Lower lobe of right lung (tissue), 2 donors: ENCODE measurements at regions not wholly inside any gene's neighbourhood (a gene's known extent, or its start where the extent isn't known, plus 50 kb on each side); places are given as distances from the start of the nearest gene placed in this dataset.

Experiments
- ATAC-seq, 2 donors: fragments of 200-7000 bp; cut with Tn5 transposase; one replicate each; pipeline ENCODE4 v1.9.1; 2020 to 2022; ENCODE audit warnings: mild to moderate bottlenecking in 2 of 2, moderate library complexity in 2 of 2
- DNase-seq: peaks from one replicate; pipeline ENCODE4 v3.0.0-alpha.2; 2020
- H3K27ac ChIP-seq: fragments of 200-600 bp; one replicate; pipeline ENCODE4 v1.8.0; 2022
- H3K27me3 ChIP-seq: fragments of 200-600 bp; one replicate; pipeline ENCODE4 v1.8.0; 2022; ENCODE audit warnings: low read depth
- H3K36me3 ChIP-seq: fragments of 200-600 bp; one replicate; pipeline ENCODE4 v1.8.0; 2022; ENCODE audit warnings: mild to moderate bottlenecking
- H3K4me1 ChIP-seq: fragments of 200-600 bp; one replicate; pipeline ENCODE4 v1.8.0; 2022
- H3K4me3 ChIP-seq: fragments of 200-600 bp; one replicate; pipeline ENCODE4 v1.8.0; 2022; ENCODE audit warnings: mild to moderate bottlenecking
- H3K9me3 ChIP-seq: fragments of 200-600 bp; one replicate; pipeline ENCODE4 v1.8.0; 2022
- intact Hi-C: fragments of 100-400 bp; cut with DNase I; formaldehyde crosslinking; loops from one replicate; pipeline ENCODE4 v1.11.0; 2022
- TF ChIP-seq, protein P1 (sequence below): fragments of 200-600 bp; IDR thresholded peaks from one replicate; pipeline ENCODE4 v1.8.0; 2022; ENCODE audit warnings: antibody characterized with exemption, mild to moderate bottlenecking
- donor health status: DM: no; HTN: yes; CAD: no; lungs with severe emphysema.

DNA sequence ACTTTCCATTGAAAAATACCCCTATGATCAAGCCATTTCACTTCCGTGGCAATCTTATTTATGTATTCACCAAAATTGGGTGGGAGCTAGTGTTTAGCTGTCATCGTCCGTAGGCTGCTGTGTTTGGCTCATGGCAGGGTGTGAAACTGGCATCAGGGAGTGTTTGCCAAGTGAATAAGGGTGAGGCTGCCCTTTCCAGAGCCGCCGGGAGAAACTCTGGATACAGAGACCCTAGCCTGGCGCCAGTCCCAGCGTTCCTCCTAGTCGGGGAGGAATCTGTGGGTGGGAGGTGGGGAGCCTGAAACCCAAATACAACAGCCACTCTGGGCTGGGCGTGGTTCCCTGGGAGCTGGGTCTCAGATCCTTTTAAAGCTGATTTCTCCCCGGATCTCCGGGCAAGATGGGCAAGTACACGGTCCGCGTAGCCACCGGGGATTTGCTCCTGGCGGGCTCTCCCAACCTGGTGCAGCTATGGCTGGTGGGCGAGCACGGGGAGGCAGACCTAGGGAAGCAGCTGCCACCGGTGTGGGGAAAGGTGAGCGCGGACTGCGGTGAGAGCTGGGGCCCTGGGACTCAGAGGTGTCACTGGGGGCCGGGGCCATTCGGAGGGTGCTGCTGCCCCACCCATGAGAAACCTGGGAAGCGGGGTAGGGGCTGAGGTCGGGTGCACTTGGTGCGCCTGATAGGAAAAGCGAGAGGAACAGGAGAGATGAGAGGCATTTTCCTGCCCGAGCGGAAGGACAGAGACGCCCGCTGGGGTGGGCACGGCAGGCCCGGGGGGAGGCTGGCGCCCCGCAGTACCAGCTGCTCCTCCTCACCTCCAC is 62.1 kb upstream of the TEKT1 start:
- TF ChIP-seq, protein P1, sequence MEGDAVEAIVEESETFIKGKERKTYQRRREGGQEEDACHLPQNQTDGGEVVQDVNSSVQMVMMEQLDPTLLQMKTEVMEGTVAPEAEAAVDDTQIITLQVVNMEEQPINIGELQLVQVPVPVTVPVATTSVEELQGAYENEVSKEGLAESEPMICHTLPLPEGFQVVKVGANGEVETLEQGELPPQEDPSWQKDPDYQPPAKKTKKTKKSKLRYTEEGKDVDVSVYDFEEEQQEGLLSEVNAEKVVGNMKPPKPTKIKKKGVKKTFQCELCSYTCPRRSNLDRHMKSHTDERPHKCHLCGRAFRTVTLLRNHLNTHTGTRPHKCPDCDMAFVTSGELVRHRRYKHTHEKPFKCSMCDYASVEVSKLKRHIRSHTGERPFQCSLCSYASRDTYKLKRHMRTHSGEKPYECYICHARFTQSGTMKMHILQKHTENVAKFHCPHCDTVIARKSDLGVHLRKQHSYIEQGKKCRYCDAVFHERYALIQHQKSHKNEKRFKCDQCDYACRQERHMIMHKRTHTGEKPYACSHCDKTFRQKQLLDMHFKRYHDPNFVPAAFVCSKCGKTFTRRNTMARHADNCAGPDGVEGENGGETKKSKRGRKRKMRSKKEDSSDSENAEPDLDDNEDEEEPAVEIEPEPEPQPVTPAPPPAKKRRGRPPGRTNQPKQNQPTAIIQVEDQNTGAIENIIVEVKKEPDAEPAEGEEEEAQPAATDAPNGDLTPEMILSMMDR, result no peak
- ATAC-seq (peak; percentile 14 to 25), DNase-seq (no peak)
- no peaks in the 10 kb centered on the region for H3K36me3 ChIP-seq
- no peaks in the 10 kb centered on the region for H3K9me3 ChIP-seq
- no peak overlapping the region for H3K27ac ChIP-seq
- peaks cover 5% of the 10 kb centered on the region for H3K4me1 ChIP-seq
- intact Hi-C loops, result no loop called here
- no peak overlapping the region for H3K4me3 ChIP-seq
- H3K27me3 ChIP-seq, result peaks cover 33% of the 10 kb centered on the region

DNA sequence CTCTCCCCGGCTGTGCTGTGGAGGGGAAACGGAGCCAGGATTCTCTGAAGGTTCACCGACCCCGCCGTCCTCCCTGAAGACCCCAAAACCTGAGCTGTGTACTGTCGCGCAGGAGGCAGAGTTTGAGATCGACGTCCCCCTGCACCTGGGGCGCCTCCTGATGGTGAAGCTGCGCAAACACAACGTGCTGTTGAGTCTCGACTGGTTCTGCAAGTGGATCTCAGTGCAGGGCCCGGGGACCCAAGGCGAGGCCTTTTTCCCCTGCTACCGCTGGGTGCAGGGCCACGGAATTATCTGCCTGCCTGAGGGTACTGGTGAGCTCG is 62.6 kb upstream of the TEKT1 start:
- ATAC-seq, result peak; percentile 13 to 35
- H3K9me3 ChIP-seq, result no peaks in the 10 kb centered on the region
- H3K36me3 ChIP-seq, result no peaks in the 10 kb centered on the region
- intact Hi-C loops, result no loop called here
- H3K27me3 ChIP-seq, result peaks cover 33% of the 10 kb centered on the region
- TF ChIP-seq, protein P1, result peak; percentile 26
- peaks cover 5% of the 10 kb centered on the region for H3K4me1 ChIP-seq
- no peak overlapping the region for H3K4me3 ChIP-seq
- H3K27ac ChIP-seq, result no peak overlapping the region
- no peak for DNase-seq

DNA sequence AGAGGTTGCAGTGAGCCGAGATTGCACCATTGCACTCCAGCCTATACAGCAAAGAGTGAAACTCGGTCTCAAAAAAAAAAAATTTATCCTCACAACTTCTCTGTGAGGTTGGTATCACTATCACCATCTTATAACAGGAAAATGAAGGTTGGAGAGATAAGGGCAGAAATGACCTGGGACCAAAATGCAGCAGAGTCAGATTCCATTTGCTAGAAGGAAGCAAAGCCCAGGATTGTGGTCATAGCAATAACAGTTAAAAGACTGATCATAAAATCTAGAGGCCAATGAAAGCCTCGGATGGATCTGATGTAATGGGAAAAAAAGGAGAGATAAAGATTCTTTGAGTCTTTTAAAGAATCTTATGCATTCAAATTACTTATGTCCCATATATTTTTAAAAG is 69.6 kb upstream of the TEKT1 start:
- Histone ChIP-seq H3K4me1 (no peaks in the 10 kb centered on the region), H3K36me3 (no peaks in the 10 kb centered on the region), H3K27me3 (peaks cover 5% of the 10 kb centered on the region), H3K27ac (no peak overlapping the region), H3K4me3 (no peak overlapping the region), H3K9me3 (no peaks in the 10 kb centered on the region)
- no peak for ATAC-seq
- TF ChIP-seq, protein P1, result no peak
- intact Hi-C loops, result no loop called here
- no peak for DNase-seq

DNA sequence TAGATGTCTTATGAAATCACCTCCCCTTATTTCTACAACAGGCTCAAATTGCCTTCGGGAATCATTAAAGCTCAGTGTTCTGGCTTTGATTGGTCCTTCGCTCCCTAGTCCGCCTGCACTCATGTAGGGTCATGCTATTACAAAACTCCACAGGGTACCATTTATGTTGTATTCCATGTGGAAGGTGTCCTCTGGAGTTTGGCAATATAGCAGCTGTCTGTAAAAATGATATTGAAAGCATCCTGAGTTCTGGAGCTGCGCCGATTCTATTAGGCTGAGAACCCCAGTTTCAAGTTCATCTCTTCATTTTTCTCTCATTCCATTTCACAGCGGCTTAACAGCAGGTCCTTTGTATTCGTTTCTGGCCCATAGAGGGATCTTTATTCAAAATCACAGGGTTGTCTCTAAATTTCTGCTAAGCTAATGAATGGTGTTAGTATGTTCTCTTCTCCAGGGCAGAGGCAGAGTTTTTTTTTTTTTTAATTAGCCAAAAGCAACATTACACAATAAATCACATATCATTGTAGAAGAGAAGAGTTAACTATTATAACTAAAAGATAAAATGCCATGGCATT is 71.9 kb upstream of the TEKT1 start:
- no peak for ATAC-seq
- intact Hi-C loops, result no loop called here

DNA sequence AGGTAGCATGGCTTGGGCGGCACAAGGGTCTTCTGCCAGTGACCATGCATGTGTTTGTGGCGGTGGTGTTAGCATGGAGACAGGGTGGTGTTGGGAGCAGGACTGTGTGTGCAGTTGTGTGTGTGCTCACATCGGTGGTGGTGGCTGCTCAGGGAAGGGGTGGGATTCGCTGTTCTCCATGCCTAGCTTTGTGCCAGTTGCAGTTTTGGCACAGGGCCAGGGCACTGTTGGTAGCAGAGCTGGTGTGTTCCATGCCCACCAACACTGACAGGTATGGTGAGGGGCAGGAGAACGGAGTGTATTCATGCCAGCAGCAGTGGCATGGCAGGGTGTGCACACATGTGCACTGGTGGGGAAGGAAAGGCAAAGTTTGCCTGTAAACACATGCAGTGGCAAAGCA is 77.3 kb upstream of the TEKT1 start:
- intact Hi-C loops, result no loop called here
- Histone ChIP-seq H3K36me3 (no peaks in the 10 kb centered on the region), H3K9me3 (no peaks in the 10 kb centered on the region), H3K4me3 (no peak overlapping the region), H3K27me3 (no peaks in the 10 kb centered on the region), H3K4me1 (peaks cover 4% of the 10 kb centered on the region), H3K27ac (no peak overlapping the region)
- no peak for DNase-seq
- TF ChIP-seq, protein P1, result no peak
- ATAC-seq, result peak in 1 of 2 donors; percentile 12

More for the DNA sequence above, 71.9 kb upstream of the TEKT1 start:
- Histone ChIP-seq H3K4me3 (no peak overlapping the region), H3K9me3 (no peaks in the 10 kb centered on the region), H3K36me3 (no peaks in the 10 kb centered on the region), H3K4me1 (no peaks in the 10 kb centered on the region), H3K27ac (no peak overlapping the region), H3K27me3 (no peaks in the 10 kb centered on the region)
- TF ChIP-seq, protein P1, result no peak
- DNase-seq, result no peak
